Stimulated activated CD4-positive, alpha-beta T cell treated with anti-CD3 and anti-CD28 coated beads, Interleukin-4, amount 100 ng/mL, for 48 hours (primary cell): ENCODE measurements at regions not wholly inside any gene's neighbourhood (a gene's known extent, or its start where the extent isn't known, plus 50 kb on each side); places are given as distances from the start of the nearest gene placed in this dataset.
"Not testable (repeated sequence)": the region's sequence is repeated elsewhere in the genome, so short reads cannot be mapped to it uniquely, and the experiment has no call there.

Experiments
- DNase-seq, 2 donors: peaks; one replicate each; pipeline ENCODE4 v3.0.0-alpha.2; 2020; ENCODE audit warnings: low read depth in 2 of 2

DNA sequence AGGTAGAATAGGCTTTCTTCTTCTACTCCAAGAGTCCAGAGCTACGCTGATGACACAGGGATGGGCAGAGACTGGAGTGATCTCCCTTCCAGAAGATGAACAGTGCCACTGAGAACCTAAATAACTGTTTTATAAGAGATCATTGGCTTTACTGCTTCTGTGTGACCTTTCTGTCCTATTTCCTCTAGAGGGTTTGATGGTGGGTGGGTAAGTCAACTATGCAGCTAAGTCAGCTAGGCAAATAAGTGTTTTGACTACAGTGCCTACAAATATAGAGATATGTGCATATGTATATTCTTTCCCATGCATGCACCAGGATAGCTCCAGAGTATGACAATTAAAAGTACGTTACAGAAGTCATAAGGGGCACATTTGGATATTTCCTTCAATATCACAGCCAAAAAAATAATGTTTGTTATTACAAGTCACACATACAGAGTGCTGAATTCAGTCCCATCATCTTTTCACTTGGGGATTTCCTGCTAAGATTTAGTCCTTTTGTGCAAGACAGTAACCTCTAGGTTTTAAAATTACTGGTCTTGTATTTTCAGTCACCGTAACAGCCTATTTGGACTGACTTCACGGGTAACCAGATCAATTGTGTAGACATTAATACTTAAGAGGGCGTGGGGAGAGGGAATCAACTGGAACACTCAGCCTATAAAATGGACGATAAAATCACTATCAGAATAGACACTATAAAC lies 412.6 kb upstream of the SOX5 start:
- no peak for DNase-seq

DNA sequence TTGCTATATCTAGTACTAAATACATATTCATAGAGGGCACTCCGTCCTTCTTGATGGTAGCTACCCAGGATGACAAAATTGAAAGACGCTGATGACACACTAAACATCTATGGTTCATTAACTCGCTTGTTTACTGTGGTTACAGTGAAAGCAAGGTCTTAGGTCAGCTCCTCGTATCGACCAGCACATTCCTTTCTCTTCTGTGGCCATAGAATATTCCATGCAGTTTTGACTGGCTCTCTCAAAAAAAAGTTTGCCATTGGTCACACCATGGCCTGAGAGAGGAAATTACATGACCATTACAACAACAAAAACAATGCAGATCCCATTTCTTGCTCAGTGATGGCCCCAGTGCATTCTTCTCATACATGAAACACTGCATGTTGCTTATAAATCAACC lies 411.4 kb upstream of the SOX5 start:
- no peak for DNase-seq

DNA sequence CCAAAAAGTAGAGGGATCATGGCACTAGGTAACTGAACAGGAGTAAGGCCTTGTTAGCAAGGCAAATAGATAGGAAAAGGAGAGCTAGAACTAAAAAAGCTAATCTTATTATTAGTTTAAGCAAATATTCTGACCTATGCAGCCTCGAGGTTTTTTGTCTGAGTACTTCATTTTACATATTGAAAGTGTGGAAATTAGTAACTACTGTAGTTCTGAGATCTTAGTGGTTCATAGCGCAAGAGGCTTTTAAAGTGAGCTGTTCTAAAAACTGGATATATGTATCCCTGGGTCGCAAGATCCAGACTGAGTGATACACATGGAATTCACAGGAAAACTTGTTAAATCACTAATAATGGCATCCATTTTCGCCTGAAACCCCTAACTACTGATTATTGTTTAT lies 411.0 kb upstream of the SOX5 start:
- DNase-seq, result no peak

DNA sequence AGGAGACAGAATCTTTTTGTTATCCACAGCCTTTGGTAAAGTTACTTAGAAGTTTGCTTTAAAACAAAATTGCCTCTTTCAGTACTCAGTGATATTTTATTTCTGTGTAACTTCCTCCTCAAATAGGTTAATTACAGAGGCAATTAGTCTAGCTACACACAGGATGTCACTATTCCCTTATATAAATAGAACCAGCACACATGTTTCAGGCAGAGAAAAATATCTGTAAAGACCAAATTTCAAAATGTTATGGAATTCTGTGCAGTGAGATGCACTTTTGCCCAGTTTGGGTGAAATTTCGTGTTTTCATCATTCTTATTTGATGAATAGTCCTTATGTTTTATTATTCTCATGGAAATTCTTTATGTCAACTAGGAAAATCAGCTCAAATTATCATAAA lies 410.6 kb upstream of the SOX5 start:
- DNase-seq, result no peak

DNA sequence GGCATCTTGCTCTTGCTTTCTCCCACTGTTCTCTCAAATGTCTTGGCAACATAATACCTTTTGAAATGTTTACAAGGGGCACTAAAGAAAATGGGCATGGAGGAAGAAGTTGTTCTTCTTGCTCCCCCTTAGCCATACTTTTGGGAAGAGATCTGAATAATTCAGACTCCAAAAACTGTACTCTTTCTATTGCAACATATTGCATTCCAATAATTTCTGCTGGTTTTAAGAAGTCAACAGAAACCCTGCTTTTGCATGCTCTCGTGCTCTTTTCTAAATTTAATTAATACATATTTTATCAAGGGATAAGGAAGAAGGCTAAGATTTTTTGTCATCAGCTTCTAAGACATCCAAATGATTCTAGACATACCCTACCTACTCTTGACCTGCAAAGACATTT lies 409.9 kb upstream of the SOX5 start:
- DNase-seq, result no peak

DNA sequence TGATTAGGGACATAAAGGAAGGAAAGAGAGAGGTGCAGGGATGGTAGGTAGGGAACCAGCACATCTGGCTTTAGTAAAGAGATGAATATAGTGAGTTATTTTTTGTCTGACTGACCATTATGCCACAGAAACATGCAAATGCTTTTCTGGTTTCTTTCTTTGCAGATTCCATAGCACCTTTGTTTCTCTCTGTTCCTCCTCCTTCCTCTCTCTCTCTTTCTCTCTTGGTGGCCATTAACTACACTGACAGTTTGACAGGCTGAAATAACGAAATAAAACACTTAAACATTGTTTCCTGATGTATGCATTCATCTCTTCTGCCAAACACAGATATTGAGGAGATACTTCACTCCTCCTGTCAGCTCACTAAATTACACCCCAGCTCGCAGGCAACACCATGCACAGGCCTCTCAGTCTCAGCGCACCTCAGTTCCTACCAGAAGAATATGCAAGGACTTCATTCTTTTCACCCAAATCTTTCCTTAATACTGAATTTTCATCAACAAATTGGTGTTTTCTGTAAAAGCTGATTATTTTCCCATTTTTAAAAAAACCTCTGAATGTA lies 406.9 kb upstream of the SOX5 start:
- DNase-seq, result no peak

DNA sequence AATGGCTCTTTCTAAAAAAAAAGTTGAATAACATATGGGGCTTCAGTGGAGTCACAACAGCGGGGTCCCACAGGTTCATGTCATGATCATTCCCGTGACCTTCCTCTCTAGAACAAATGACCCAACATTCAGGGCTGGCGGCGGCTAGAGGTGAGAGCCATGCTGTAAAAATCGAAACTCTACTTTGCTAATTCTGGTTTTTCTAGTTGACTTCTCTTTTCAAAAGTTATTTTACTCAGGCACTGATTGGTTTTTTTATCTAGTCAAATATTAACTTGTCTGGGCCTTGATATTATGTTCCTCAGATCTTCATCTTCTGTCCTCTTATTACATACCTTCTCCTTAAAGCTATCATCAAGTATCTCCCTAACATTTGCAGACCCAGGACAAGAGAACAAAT lies 402.9 kb upstream of the SOX5 start:
- no peak for DNase-seq

DNA sequence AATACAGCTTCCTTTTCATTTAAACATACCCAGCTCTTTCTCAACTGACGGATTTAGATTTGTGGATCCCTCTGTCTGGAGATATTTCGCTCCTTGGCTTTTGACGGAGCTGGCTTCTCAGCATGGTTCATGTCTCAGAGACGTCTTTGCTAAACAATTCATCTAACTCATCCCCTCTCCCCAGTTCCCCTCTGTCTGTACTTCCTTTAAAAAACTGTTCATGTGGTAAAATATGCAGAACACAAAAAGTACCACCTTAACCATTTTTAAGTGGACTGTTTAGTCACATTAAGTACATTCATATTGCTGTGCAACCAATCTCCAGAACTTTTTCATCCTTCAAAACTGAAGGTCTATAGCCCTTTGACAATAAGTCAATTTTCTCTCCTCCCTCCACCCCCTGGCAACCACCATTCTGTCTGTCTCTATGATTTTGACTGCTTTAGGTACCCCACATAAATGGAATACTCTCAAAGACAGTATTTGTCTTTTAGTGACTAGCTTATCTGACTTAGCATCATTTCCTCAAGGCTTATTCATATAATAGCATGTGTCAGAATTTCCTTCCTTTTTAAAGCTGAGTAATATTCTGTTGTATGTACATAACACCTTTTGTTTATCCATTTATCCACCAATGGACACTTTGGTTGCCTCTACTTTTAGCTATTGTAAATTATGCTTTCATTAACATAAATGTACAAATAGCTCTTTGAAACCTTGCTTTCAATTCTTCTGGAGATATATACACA lies 399.8 kb upstream of the SOX5 start:
- no peak for DNase-seq

DNA sequence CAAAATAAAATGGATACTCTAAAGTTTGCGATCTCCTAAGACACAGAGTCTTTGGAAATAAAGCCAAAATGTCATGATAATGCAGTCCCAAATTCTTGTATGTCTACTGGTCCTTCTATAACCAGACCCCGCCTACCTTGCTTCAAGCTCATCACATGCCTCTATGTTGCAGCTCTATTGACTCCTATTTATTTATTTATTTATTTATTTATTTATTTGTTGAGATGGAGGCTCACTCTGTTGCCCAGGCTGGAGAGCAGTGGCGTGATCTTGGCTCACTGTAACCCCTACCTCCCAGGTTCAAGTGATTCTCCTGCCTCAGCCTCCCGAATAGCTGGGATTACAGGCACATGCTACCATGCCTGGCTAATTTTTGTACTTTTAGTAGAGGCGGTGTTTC lies 398.7 kb upstream of the SOX5 start:
- not testable (repeated sequence) for DNase-seq

DNA sequence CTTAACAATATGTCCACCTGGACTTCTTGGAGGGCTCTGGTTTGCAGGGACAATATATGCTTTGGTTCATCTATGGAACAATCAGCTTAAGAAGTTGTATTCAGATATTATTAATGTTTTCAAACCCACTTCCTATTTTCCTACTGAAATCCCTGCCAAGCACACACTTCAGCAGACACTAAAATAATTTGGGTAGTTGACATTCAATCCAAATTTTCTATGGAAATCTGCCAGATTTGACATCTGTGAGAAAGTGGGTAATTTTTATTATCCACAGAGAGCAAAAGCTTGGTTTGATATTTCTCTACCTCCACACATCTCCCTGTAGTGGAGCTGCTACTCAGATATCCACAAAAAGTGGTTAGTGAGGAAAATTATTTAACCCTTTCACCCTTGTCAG lies 378.8 kb upstream of the SOX5 start:
- no peak for DNase-seq

DNA sequence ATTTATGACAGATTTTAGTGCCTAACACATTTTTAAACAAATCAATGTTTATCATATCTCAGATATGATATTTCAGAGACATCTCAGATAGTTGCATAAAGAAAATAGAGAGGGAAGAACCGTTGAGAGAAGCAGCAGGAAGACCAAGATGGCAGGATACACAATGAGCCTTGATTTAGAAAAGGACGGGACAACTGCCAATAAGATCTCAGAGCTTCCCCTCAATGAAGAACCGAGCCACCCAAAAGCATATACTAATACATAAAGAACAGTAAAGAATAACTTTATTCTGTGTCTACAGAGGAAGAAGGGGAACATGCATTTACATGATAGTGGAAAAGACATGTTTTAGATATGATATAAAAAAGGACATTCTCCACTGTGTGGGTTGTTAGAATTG lies 375.9 kb upstream of the SOX5 start:
- DNase-seq, result no peak

DNA sequence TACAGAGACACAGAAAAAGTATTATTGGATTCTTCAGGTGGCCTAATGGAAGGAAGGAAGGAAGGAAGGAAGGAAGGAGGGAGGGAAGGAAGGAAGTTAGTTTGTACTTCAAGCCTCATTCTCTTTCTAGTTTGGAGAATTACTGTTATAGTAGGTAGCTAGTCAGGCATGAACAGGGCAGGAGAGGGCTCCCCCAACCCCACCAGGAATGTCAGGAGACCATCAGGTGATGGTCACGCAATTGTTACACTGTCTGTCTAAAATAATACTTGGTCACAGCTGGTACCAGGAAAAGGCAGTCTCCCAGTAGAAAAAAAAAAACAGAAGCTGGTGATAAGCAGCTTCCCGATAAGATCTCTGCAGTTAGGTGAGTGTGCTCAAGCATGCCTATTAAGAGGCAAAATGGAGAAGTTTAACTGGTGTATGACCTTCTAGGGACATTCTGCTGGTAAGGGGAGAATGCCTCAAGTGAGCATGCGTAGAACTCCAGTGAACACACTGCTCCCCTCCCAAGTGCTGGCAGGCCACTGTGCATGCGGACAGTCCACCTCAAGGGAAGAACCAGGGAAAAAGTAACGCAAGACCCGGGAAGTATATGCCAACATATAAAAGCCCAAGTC lies 358.4 kb upstream of the SOX5 start:
- no peak for DNase-seq

DNA sequence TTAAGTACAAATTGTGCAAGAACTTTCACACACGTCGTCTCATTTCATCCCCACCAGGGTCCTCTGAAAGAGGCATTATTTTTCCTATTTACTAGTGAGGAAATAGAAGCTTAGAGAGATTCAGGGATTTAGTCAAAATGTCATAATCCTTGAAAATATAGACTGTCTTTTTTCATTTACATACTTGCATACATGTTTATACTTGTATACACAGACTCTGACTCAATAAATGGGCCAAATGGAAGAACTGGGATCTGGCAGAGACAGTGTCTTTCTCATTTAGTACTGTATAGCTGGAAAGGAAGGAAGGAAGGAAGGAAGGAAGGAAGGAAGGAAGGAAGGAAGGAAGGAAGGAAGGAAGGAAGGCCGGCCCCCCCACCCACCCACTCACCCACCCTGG lies 357.7 kb upstream of the SOX5 start:
- no peak for DNase-seq

DNA sequence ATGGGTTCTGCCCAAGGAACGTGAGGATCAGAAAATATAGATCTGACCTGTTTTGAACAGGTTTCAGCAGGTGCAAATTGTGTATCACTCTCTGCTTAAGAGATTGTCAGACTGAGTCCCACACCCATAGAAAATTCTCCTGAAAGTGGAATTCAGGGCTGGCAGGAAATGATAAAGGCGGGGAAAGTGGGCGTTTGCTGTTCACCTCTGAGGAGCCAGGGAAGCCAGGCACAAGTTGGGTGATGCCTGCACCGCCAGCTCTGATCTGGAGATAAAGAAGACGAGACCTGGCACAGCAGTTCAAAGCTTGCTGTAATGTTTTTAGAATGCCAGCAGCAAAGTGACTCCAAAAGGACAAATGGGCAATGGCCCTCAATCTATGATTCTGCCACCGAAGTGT lies 356.5 kb upstream of the SOX5 start:
- no peak for DNase-seq

DNA sequence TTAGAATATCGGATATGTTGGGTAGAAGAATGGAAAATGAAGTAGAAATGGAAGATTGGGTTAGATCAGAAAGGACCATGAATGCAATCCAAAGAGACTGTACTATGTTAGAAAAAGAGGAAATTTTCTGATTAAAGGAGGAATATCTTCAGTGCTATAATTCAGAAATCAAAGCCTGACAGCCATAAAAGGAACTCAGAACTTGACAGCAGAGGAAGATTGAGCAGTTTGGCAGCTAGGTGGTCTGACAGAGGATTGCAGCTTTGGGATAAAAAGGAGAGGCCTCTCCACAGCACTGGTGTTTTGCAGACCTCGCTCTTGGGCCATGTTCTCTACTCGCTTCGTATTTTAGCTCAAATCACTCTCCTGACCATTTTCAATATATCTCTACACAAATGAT lies 354.8 kb upstream of the SOX5 start:
- no peak for DNase-seq

DNA sequence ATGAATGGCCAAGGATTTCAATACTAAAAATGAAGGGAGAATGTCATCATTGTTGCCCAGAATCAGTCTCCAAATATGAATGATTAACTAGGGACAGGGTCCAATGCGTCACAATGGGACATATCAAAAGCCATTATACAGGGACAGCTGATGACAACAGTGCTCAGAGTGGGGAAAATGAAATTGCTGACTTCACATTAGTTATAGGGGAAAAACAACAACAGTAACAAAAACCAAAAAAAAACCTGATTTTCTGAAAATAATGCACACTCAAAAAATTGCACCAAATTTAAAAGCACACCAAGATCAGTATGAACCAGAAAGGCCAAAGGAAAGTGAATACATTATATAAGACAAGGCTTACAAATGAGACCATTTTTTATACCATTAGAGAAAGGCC lies 353.2 kb upstream of the SOX5 start:
- no peak for DNase-seq

DNA sequence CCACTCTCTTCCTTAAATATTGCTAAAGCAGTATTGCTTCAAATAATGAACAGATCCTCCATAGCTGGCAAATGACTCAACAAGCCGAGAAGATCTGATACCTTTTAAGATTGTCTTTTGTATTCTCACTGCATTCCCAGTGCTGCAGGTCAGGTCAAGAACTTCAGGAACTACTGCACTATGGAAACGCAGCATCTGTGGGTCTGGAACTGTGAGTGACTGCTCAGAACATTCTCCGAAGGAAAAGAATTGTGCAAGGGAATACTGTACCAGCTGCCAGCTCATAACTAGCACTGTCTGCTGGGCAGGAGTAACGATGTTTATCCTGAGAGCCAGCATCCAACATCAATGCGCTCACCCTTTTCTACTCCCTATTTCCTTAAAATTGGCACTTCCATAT lies 348.0 kb upstream of the SOX5 start:
- no peak for DNase-seq

DNA sequence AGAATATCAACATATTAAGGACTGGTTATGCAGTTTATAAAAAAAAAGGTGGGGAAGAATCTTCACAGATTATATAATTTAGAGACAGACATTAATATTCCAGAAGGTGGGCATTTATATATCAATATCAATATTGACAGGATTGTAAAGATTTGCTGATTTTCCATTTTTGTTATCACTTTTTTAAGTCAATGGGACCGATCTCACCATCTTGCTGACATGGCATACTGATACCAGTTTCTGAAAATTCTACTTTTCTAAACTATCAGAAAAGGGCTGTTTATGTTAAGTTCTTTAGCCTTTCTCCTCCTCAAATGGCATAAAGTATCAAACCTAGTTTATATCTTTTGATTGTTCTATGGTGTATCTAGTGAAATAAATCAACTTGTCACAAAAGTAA lies 344.1 kb upstream of the SOX5 start:
- no peak for DNase-seq

DNA sequence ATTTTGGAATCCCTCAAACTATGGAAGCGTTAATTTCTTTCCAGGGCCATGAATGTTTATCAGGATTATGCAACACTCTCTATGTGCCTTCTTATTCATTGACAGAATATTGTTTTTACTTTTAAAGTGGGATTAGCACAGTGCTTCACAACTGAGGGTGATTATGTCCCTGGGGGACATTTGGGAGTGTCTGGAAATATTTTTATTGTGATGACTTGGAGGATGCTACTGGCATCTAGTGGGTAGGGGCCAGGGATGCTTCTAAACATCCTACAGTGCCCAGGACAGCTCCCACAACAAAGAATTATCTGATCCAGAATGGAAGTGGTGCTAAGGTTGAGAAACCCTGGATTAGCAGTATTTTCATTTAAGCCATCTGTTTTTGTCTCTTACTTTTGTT lies 338.5 kb upstream of the SOX5 start:
- no peak for DNase-seq

DNA sequence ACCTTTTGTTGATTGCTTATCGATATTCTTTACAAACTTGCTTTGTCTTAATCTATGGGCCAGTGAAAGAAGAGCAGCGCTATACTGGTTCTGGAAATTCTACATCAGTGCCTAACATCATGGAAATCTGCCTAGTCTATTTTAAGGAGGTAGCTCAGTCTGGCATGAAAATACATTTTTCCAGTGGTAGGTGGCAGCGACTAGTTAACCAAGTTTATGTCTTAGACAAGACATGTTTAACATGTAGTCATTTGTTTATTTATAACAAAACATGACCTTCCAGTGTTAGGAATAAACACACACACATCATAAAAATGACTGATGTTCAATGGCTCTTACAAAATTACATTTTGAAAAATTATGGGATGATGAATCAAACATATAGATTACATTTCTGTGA lies 336.0 kb upstream of the SOX5 start:
- no peak for DNase-seq

DNA sequence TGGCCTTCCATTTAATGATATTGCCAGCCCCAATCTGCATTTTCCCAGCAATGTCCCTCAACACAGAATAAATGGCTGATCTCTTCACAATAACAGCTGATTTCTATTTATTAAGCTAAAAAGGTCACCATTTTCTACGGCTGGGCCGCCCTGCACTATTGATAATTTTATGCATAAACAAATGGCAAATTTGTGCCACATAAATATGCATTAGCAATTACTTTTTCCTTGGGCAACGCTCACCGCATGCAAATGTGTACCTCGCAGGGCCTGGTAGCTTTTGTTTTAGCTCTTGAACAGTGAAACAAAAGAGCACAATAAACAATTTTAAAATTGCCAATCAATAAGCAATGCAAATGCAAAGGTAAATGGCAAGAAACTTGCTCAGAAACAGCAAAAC lies 331.9 kb upstream of the SOX5 start:
- no peak for DNase-seq

DNA sequence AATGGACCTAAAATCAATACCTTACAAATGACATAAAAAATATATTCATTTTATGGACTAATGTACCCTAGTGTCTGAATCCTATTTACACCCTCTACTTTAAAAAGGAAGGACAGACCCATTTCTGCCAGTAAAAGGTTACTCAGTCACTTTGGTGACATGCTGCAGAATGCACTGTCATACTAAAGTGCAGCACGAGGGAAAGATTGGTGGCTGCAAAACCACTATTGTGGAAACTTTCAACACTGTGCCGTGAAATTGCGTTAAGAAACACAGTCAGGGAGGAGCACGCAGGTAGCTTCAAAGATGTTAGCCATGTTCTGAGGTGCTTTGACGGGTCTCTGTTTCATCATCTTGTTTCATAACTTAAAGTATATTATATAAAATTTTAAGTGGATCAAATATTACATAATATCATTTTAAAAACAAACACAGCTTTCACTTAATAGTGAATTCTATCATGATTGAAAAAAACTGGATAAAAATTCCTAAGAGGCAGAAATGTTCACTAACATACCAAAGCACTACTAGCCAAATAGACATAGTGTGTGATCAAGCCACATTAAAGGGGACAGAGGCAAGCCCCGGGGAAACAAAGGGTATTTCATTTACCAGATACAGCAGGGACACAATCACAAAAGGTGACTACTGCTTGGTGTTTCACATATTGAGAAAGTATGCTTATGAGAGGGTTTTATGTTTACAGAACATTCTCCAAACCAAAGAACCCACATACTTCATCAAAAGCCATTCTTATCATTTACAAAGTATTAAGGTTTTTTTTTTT lies 330.8 kb upstream of the SOX5 start:
- DNase-seq, result no peak
